RWPE1 (cell line): ENCODE measurements at regions not wholly inside any gene's neighbourhood (a gene's known extent, or its start where the extent isn't known, plus 50 kb on each side); places are given as distances from the start of the nearest gene placed in this dataset.
"Not testable (repeated sequence)": the region's sequence is repeated elsewhere in the genome, so short reads cannot be mapped to it uniquely, and the experiment has no call there.

ENCODE experiments used
- CTCF ChIA-PET: fragments of 350-600 bp; sonication (Branson Sonifier 250); formaldehyde crosslinking; extraction: SDS; loops from one replicate; lab custom pipeline; 2021; lab: Yijun Ruan, JAX
- POLR2A ChIA-PET: fragments of 400-600 bp; formaldehyde crosslinking; extraction: SDS; loops from one replicate; lab custom pipeline; 2020; ENCODE audit warnings: antibody characterized with exemption; ENCODE audit not compliant: low non-redundant PET; lab: Yijun Ruan, JAX
- DNase-seq: peaks from one replicate; pipeline ENCODE4 v3.0.0; 2012; ENCODE audit warnings: low spot score
- H3K27ac ChIP-seq: fragments of 450-650 bp; 2 replicates; pipeline ENCODE4 v1.5.1; 2017
- TF ChIP-seq, protein P1 (sequence below): fragments of 450-650 bp; conservative IDR thresholded peaks from 2 replicates; pipeline ENCODE4 v1.5.1; 2017; ENCODE audit warnings: low read depth, mild to moderate bottlenecking

DNA sequence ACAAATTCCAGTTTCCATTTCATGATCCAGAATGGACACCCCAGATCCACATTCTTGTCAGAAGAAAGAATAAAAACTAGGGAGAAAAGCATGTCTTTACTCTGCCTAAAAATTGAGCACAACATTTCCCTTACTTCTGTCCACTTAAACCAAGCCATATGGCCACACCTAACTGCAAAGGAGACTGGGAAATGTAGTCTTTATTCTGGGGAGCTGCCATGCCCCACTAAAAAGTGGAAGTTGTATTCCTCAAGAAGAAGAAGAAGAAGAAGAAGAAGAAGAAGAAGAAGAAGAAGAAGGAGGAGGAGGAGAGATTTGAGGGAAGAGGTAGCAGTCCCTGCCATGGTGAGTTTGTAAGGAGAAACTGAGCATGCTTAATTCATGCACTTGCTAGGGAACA lies 84.5 kb downstream of the GPR65 start:
- CTCF ChIA-PET = no interaction called here
- no peak overlapping the region for H3K27ac ChIP-seq
- no peak for DNase-seq
- POLR2A ChIA-PET = no interaction called here
- TF ChIP-seq, protein P1, sequence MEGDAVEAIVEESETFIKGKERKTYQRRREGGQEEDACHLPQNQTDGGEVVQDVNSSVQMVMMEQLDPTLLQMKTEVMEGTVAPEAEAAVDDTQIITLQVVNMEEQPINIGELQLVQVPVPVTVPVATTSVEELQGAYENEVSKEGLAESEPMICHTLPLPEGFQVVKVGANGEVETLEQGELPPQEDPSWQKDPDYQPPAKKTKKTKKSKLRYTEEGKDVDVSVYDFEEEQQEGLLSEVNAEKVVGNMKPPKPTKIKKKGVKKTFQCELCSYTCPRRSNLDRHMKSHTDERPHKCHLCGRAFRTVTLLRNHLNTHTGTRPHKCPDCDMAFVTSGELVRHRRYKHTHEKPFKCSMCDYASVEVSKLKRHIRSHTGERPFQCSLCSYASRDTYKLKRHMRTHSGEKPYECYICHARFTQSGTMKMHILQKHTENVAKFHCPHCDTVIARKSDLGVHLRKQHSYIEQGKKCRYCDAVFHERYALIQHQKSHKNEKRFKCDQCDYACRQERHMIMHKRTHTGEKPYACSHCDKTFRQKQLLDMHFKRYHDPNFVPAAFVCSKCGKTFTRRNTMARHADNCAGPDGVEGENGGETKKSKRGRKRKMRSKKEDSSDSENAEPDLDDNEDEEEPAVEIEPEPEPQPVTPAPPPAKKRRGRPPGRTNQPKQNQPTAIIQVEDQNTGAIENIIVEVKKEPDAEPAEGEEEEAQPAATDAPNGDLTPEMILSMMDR = no peak

DNA sequence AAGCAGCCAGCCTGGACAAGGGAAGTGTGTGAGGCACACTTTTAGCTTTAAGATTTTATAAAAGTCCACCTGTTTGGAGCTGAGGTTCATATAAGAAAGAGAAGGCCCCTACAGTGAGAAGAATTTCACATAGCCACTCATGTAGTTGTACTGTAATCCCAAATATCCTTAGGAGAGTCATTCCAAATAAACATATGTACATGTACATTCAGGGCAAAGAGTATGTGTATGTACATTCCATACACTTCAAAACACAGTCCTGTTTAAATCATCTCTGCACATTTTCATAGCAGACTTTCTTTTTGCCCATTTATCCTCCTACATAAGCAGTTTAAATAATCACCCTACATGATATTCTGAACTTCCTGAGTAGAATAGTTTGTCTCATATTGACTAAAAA lies 87.6 kb downstream of the GPR65 start:
- DNase-seq = no peak
- ChIA-PET CTCF (no interaction called here), POLR2A (no interaction called here)
- no peak overlapping the region for H3K27ac ChIP-seq
- TF ChIP-seq, protein P1 = no peak

DNA sequence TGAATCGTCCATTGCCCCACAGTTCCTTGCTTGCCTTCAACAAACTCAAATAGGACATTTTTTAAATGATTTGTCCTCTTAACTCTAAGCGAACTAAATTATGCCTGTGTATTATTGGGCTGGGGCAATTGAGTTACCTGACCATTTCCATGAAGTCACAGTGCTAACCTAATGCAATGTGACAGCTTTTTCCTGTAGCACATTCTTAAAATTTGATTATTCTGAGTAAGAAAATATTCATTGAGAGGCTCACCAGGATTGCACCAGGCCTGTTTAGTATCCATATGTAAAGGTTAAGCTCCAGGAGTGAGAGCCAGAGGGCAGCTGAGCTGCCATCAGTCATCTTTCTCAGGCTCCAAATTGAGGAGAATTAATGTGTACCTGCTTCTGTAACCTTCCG lies 90.9 kb downstream of the GPR65 start:
- TF ChIP-seq, protein P1 = no peak
- H3K27ac ChIP-seq = no peak overlapping the region
- DNase-seq = no peak
- ChIA-PET CTCF (no interaction called here), POLR2A (no interaction called here)

DNA sequence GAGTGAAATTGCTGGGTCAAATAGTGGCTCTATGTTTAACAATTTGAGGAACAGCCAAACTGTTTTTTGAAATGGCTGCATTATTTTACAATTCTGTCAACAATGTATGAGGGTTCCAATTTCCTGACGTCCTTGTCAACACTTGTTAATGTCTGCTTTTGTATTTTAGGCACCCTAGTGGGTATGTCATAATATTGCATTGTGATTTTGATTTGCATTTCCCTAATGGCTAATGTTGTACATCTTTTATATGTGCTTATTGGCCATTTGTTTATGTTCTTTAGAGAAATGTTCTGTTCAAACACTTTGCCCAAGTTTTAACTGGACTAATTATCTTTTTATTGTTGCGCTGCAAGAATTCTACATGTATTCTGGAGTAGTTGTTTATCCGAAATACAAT lies 93.2 kb downstream of the GPR65 start:
- no peak for DNase-seq
- TF ChIP-seq, protein P1 = no peak
- ChIA-PET POLR2A (no interaction called here), CTCF (interaction anchor here (0.6 kb wide), 1 partner anchor 109 kb away, joined by 3 read pairs; no protein-coding TSS in a partner anchor)
- H3K27ac ChIP-seq = no peak overlapping the region

DNA sequence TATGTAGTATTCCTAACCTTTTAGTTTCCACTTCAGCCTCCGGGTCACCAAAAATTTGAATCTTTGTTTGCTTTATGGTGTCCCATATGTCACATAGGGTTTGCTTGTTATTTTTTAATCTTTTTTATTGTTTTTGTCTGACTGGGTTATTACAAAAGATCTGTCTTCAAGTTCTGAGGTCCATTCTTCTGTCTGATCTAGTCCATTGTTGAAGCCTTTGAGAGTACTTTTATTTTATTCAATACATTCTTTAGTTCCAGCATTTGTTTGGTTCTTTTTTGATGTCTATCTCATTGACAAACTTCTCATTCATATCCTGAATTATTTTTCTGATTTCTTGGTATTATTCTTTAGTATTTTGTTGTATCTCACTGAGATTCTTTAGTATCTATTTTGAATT lies 99.8 kb downstream of the GPR65 start:
- TF ChIP-seq, protein P1 = no peak
- CTCF ChIA-PET = no interaction called here
- POLR2A ChIA-PET = no interaction called here
- no peak overlapping the region for H3K27ac ChIP-seq
- DNase-seq = no peak

DNA sequence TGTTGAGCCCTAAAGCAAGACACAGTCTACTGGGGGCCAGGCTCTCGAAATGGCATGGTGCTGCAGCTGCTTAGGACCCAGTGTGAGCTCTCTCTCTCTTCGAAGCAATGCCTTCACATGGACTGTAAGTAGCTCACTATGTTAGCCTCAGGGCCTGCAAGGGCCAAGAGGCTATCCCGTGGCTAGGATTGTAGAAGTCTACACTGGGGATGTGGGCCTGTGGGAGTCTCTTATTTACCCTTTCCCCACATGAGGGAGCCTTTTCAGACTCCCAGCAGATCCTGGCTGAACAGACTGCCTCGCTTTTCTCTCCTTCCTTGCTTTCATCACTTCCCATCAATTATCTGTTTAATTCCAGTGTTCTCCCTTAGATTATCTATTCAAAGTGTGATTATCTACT lies 101.4 kb downstream of the GPR65 start:
- DNase-seq = no peak
- no peak overlapping the region for H3K27ac ChIP-seq
- TF ChIP-seq, protein P1 = no peak
- CTCF ChIA-PET = no interaction called here
- POLR2A ChIA-PET = no interaction called here

DNA sequence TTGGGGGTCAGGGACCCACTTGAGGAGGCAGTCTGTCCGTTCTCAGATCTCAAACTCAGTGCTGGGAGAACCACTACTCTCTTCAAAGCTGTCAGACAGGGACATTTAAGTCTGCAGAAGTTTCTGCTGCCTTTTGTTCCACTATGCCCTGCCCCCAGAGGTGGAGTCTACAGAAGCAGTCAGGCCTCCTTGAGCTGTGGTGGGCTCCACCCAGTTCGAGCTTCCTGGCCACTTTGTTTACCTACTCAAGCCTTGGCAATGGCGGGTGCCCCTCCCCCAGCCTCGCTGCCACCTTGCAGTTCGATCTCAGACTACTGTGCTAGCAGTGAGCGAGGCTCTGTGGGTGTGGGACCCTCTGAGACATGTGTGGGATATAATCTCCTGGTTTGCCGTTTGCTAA lies 122.7 kb downstream of the GPR65 start:
- CTCF ChIA-PET, H3K27ac ChIP-seq, DNase-seq, POLR2A ChIA-PET: not testable (repeated sequence)
